SK-N-SH (cell line): ENCODE measurements at regions not wholly inside any gene's neighbourhood (a gene's known extent, or its start where the extent isn't known, plus 50 kb on each side); places are given as distances from the start of the nearest gene placed in this dataset.

Experiments
- CTCF ChIA-PET: fragments of 300-600, 350-600 bp; formaldehyde crosslinking; extraction: SDS; loops from one replicate; lab custom pipeline; 2021; lab: Yijun Ruan, JAX
- POLR2A ChIA-PET: fragments of 350-600 bp; sonication (Branson Sonifier 250); formaldehyde crosslinking; extraction: SDS; loops from one replicate; lab custom pipeline; 2020; ENCODE audit warnings: antibody characterized with exemption, inconsistent platforms; lab: Yijun Ruan, JAX
- DNase-seq: peaks from one replicate; pipeline ENCODE4 v3.0.0; 2012
- H2AFZ ChIP-seq: fragments of 200-600 bp; sonication (generic); 2 replicates; pipeline ENCODE4 v1.8.1; 2016; ENCODE audit warnings: antibody characterized with exemption, mild to moderate bottlenecking, low read depth
- H3F3A ChIP-seq: fragments of 200-600 bp; sonication (generic); replicated peaks from 2 replicates; pipeline ENCODE3; 2016; ENCODE audit warnings: antibody characterized with exemption, mild to moderate bottlenecking; ENCODE audit not compliant: insufficient read depth
- H3K27ac ChIP-seq, 2 experiments: fragments of 200-500 bp in 1 of 2; fragments of 200-600 bp in 1 of 2; sonication (Bioruptor generic) in 1 of 2; sonication (generic), shearing (Covaris generic) in 1 of 2; 2 replicates each; pipeline versions ENCODE4 v1.5.1 to v1.6.1; 2014 to 2016; ENCODE audit warnings: low read depth in 2 of 2, inconsistent platforms in 1 of 2, low read length in 1 of 2, mild to moderate bottlenecking in 1 of 2, mixed read lengths in 1 of 2
- H3K27me3 ChIP-seq: fragments of 200-600 bp; sonication (generic), shearing (Covaris generic); 2 replicates; pipeline ENCODE4 v1.6.1; 2016; ENCODE audit warnings: mixed run types; ENCODE audit not compliant: insufficient read depth
- H3K36me3 ChIP-seq, 2 experiments: fragments of 200-500 bp in 1 of 2; fragments of 200-600 bp in 1 of 2; sonication (Bioruptor generic) in 1 of 2; sonication (generic) in 1 of 2; replicated peaks in 1 of 2; 2 replicates each; pipeline versions ENCODE3 to v1.5.1; 2014 to 2016; ENCODE audit warnings: low read length in 1 of 2, mild to moderate bottlenecking in 1 of 2; ENCODE audit not compliant: insufficient read depth in 2 of 2, control insufficient read depth in 1 of 2
- H3K4me1 ChIP-seq, 2 experiments: fragments of 200-500 bp in 1 of 2; fragments of 200-600 bp in 1 of 2; sonication (Bioruptor generic) in 1 of 2; sonication (generic), shearing (Covaris generic) in 1 of 2; 2 replicates each; pipeline versions ENCODE4 v1.5.1 to v1.6.1; 2014 to 2016; ENCODE audit warnings: low read depth in 1 of 2, low read length in 1 of 2, mixed run types in 1 of 2; ENCODE audit not compliant: insufficient read depth in 2 of 2, control insufficient read depth in 1 of 2
- H3K4me2 ChIP-seq: fragments of 200-600 bp; sonication (generic), shearing (Covaris generic); 2 replicates; pipeline ENCODE4 v1.6.1; 2017; ENCODE audit warnings: mixed run types
- H3K4me3 ChIP-seq, 2 experiments: fragments of 200-500 bp in 1 of 2; fragments of 200-600 bp in 1 of 2; sonication (Bioruptor generic) in 1 of 2; sonication (generic), shearing (Covaris generic) in 1 of 2; 2 replicates each; pipeline versions ENCODE4 v1.5.1 to v1.8.1; 2014 to 2016; ENCODE audit warnings: low read depth in 2 of 2, inconsistent platforms in 1 of 2, low read length in 1 of 2, mild to moderate bottlenecking in 1 of 2, mixed read lengths in 1 of 2, moderate library complexity in 1 of 2
- H3K79me2 ChIP-seq: fragments of 200-600 bp; sonication (generic); 2 replicates; pipeline ENCODE4 v1.8.1; 2017; ENCODE audit warnings: mild to moderate bottlenecking; ENCODE audit not compliant: insufficient read depth
- H3K9ac ChIP-seq: fragments of 200-600 bp; sonication (generic); 2 replicates; pipeline ENCODE4 v1.6.1; 2017; ENCODE audit warnings: mixed run types
- H3K9me2 ChIP-seq: fragments of 200-600 bp; sonication (generic); 2 replicates; pipeline ENCODE4 v1.6.1; 2017; ENCODE audit warnings: mixed run types
- H3K9me3 ChIP-seq: fragments of 200-600 bp; sonication (generic); 2 replicates; pipeline ENCODE4 v1.6.1; 2017; ENCODE audit warnings: mixed run types, mild to moderate bottlenecking, moderate library complexity
- H4K20me1 ChIP-seq: fragments of 200-600 bp; sonication (generic); 2 replicates; pipeline ENCODE4 v1.6.1; 2017; ENCODE audit warnings: mild to moderate bottlenecking, mixed run types; ENCODE audit not compliant: insufficient read depth
- CHD2 ChIP-seq: fragments of 150-350 bp; IDR thresholded peaks from 2 replicates; pipeline ENCODE4 v1.6.1; 2018; ENCODE audit warnings: low read length; ENCODE audit not compliant: partially characterized antibody
- EZH2phosphoT487 ChIP-seq: fragments of 200-600 bp; sonication (generic); IDR thresholded peaks from 2 replicates; pipeline ENCODE4 v1.6.1; 2017; ENCODE audit warnings: low read depth, mixed run types, mild to moderate bottlenecking, antibody characterized with exemption, moderate library complexity, borderline replicate concordance
- FOSL2 ChIP-seq: IDR thresholded peaks from 2 replicates; pipeline ENCODE4 v1.4.0; 2012; ENCODE audit warnings: low read depth, mild to moderate bottlenecking, moderate library complexity, borderline replicate concordance
- FOXM1 ChIP-seq: IDR thresholded peaks from 2 replicates; pipeline ENCODE4 v1.4.0; 2012; ENCODE audit warnings: low read depth, mild to moderate bottlenecking
- GATA2 ChIP-seq: sonication (generic); formaldehyde crosslinking; IDR thresholded peaks from 2 replicates; pipeline ENCODE4 v1.5.0; 2020; ENCODE audit warnings: mild to moderate bottlenecking, missing genetic modification reagents
- JUND ChIP-seq: IDR thresholded peaks from 2 replicates; pipeline ENCODE4 v1.4.0; 2012
- MEF2A ChIP-seq: IDR thresholded peaks from 2 replicates; pipeline ENCODE4 v1.4.0; 2012; ENCODE audit warnings: low read depth, borderline replicate concordance
- PBX3 ChIP-seq: IDR thresholded peaks from 2 replicates; pipeline ENCODE4; 2012
- SMC3 ChIP-seq: IDR thresholded peaks from 2 replicates; pipeline ENCODE4 v1.6.1; 2012; ENCODE audit warnings: low read depth, low read length, improper control_type of control experiment
- ZBTB33 ChIP-seq: IDR thresholded peaks from 2 replicates; pipeline ENCODE4 v1.4.0; 2012; ENCODE audit warnings: low read depth, borderline replicate concordance
- WGBS: methylation state at CpG from one replicate; pipeline ENCODE4 v1.1.6; 2017; ENCODE audit warnings: low lambda C conversion rate; 5-methylcytosine and 5-hydroxymethylcytosine counted together

- Histone ChIP-seq H3K27ac (no peak overlapping the region), H3K4me3 (no peak overlapping the region), H3K79me2 (no peaks in the 10 kb centered on the region), H3K4me1 (peaks cover 0 to 26% of the 10 kb centered on the region in 2 experiments; a peak in 1 of 4 replicates), H3K4me2 (no peak overlapping the region), H2AFZ (no peak overlapping the region), H3K9me3 (no peaks in the 10 kb centered on the region), H3K9me2 (no peaks in the 10 kb centered on the region), H3K36me3 (no peaks in the 10 kb centered on the region), H3F3A (no peaks in the 10 kb centered on the region), H4K20me1 (no peaks in the 10 kb centered on the region), H3K9ac (no peak overlapping the region), H3K27me3 (no peaks in the 10 kb centered on the region)
- WGBS: 60% methylated on average over 21 of the region's 28 CpGs
- ChIA-PET POLR2A (interaction anchor here (1.1 kb wide), 1 partner anchor 52 kb away, joined by 3 read pairs; no protein-coding TSS in a partner anchor), CTCF (interaction anchor here (1.7 kb wide), 1 partner anchor 17 kb away, joined by 4 read pairs; no protein-coding TSS in a partner anchor)
- TF ChIP-seq FOSL2 (no peak), ZBTB33 (no peak), FOXM1 (no peak), GATA2 (CRISPR knock-in tag) (no peak), PBX3 (no peak), JUND (no peak)
- DNase-seq: no peak
Observed at GRCh38 chr14:105855893-105856675, 329.7 kb downstream of the TMEM121 start.

GRCh38 chr14:105856676-105857219, 330.4 kb downstream of the TMEM121 start:
- no peaks in the 10 kb centered on the region for H3K36me3 ChIP-seq
- H3K4me3 ChIP-seq: no peak overlapping the region
- DNase-seq: peak; percentile 28
- 40% methylated on average over 1 of the region's 2 CpGs for WGBS
- no peak overlapping the region for H3K27ac ChIP-seq
- H3K9ac ChIP-seq: no peak overlapping the region
- H3K9me2 ChIP-seq: no peaks in the 10 kb centered on the region
- H3K27me3 ChIP-seq: no peaks in the 10 kb centered on the region
- CTCF ChIA-PET: interaction anchor here (1.7 kb wide), 1 partner anchor 16 kb away, joined by 4 read pairs; no protein-coding TSS in a partner anchor
- H3K79me2 ChIP-seq: no peaks in the 10 kb centered on the region
- no peaks in the 10 kb centered on the region for H3F3A ChIP-seq
- peaks cover 6% of the 10 kb centered on the region; the same call in 1 of the 2 replicates for H3K9me3 ChIP-seq
- TF ChIP-seq SMC3 (no peak), ZBTB33 (no peak), EZH2phosphoT487 (no peak), MEF2A (no peak), CHD2 (no peak)
- TF ChIP-seq, all 33 proteins: peak for 0
- no peak overlapping the region for H3K4me2 ChIP-seq
- H3K4me1 ChIP-seq: peaks cover 0 to 26% of the 10 kb centered on the region in 2 experiments; a peak in 1 of 4 replicates
- POLR2A ChIA-PET: interaction anchor here (1.1 to 1.2 kb wide), 2 partner anchors 33 to 52 kb away, joined by 3 to 5 read pairs; no protein-coding TSS in a partner anchor
- H2AFZ ChIP-seq: no peak overlapping the region
- H4K20me1 ChIP-seq: no peaks in the 10 kb centered on the region
